ENCODE measurements at regions not wholly inside any gene's neighbourhood (a gene's known extent, or its start where the extent isn't known, plus 50 kb on each side); places are given as distances from the start of the nearest gene placed in this dataset.

DNA sequence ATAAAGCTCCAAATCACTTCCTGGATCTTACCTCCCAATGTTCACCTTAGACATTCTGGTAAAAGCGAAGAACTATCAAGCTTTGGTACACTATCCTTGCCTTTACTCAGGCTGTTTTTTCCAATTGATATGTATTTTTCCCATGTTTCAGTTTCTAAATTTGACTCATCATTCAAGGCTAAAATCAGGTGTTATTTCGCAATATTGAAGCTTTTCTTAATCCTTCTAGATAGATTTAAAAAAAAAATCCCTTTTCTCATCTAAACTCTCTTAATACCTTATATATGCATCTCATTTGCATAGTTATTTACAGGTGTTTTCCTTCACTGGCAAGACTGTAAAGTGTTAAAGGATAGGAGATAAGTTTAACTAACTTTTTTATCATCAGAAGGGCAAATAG is 608.1 kb upstream of the FAM241A start:
- TF ChIP-seq, protein P1, sequence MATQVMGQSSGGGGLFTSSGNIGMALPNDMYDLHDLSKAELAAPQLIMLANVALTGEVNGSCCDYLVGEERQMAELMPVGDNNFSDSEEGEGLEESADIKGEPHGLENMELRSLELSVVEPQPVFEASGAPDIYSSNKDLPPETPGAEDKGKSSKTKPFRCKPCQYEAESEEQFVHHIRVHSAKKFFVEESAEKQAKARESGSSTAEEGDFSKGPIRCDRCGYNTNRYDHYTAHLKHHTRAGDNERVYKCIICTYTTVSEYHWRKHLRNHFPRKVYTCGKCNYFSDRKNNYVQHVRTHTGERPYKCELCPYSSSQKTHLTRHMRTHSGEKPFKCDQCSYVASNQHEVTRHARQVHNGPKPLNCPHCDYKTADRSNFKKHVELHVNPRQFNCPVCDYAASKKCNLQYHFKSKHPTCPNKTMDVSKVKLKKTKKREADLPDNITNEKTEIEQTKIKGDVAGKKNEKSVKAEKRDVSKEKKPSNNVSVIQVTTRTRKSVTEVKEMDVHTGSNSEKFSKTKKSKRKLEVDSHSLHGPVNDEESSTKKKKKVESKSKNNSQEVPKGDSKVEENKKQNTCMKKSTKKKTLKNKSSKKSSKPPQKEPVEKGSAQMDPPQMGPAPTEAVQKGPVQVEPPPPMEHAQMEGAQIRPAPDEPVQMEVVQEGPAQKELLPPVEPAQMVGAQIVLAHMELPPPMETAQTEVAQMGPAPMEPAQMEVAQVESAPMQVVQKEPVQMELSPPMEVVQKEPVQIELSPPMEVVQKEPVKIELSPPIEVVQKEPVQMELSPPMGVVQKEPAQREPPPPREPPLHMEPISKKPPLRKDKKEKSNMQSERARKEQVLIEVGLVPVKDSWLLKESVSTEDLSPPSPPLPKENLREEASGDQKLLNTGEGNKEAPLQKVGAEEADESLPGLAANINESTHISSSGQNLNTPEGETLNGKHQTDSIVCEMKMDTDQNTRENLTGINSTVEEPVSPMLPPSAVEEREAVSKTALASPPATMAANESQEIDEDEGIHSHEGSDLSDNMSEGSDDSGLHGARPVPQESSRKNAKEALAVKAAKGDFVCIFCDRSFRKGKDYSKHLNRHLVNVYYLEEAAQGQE (IDR thresholded peaks at IDR 0.05): no peak
- TF ChIP-seq CTCF (IDR thresholded peaks at IDR 0.05; ENCODE audit: low read depth, low read length, missing input control): no peak

Measured in liver (tissue), 2 donors.